ENCODE measurements at regions not wholly inside any gene's neighbourhood (a gene's known extent, or its start where the extent isn't known, plus 50 kb on each side); places are given as distances from the start of the nearest gene placed in this dataset.
"Not testable (repeated sequence)": the region's sequence is repeated elsewhere in the genome, so short reads cannot be mapped to it uniquely, and the experiment has no call there.

DNA sequence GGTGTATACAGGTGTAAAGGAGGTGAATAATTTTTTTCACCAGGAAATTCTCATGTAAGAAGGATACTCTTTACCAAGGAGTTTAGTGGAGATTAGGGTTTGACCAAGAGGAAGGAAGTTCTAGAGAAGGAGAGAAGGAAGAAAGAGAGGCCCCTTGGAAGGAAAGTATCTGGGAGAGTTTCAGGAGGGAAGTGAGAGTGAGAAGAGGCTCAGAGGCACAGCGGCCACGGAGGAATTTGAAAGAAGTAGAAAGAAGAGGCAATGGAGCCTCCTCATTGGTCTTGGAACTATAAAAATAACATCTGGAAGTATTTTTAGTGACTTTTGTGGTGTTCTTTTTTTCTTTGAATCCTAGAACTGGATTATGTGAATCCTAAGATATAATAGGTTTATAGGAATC is 50.8 kb upstream of the MCUR1 start:
- no peak overlapping the region for H3K4me3 ChIP-seq (ENCODE audit: low read length)
- TF ChIP-seq, protein P1, sequence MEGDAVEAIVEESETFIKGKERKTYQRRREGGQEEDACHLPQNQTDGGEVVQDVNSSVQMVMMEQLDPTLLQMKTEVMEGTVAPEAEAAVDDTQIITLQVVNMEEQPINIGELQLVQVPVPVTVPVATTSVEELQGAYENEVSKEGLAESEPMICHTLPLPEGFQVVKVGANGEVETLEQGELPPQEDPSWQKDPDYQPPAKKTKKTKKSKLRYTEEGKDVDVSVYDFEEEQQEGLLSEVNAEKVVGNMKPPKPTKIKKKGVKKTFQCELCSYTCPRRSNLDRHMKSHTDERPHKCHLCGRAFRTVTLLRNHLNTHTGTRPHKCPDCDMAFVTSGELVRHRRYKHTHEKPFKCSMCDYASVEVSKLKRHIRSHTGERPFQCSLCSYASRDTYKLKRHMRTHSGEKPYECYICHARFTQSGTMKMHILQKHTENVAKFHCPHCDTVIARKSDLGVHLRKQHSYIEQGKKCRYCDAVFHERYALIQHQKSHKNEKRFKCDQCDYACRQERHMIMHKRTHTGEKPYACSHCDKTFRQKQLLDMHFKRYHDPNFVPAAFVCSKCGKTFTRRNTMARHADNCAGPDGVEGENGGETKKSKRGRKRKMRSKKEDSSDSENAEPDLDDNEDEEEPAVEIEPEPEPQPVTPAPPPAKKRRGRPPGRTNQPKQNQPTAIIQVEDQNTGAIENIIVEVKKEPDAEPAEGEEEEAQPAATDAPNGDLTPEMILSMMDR (conservative IDR thresholded peaks at IDR 0.05; ENCODE audit: low read length) = no peak
- DNase-seq (ENCODE audit: low read depth) = no peak

DNA sequence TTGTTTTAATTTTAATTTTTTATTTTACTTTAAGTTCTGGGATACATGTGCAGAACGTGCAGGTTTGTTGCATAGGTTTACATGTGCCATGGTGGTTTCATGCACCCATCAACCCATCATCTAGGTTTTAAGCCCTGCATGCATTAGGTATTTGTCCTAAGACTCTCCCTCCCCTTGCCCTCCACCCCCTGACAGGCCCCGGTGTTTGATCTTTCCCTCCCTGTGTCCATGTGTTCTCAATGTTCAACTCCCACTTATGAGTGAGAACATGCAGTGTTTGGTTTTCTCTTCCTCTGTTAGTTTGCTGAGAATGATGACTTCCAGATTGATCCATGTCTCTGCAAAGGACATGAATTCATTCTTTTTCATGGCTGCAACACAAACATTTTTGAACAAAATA is 50.3 kb upstream of the MCUR1 start:
- not testable (repeated sequence) for DNase-seq (ENCODE audit: low read depth); H3K4me3 ChIP-seq (ENCODE audit: low read length)
